DND-41 (cell line): ENCODE measurements at regions not wholly inside any gene's neighbourhood (a gene's known extent, or its start where the extent isn't known, plus 50 kb on each side); places are given as distances from the start of the nearest gene placed in this dataset.

ENCODE experiments used
- ATAC-seq: fragments of 200-7000 bp; cut with Tn5 transposase; 3 replicates; pipeline ENCODE4 v1.9.1; 2021; ENCODE audit warnings: low read depth; ENCODE audit not compliant: insufficient read depth
- DNase-seq: peaks from one replicate; pipeline ENCODE4 v3.0.0-alpha.2; 2020
- H2AFZ ChIP-seq: 2 replicates; pipeline ENCODE4 v1.6.0; 2012; ENCODE audit warnings: low read depth, low read length
- H3K27ac ChIP-seq: 2 replicates; pipeline ENCODE4 v1.5.1; 2012; ENCODE audit warnings: low read length, inconsistent platforms
- H3K27me3 ChIP-seq: fragments of 200-600 bp; sonication (generic); 2 replicates; pipeline ENCODE4 v1.6.0; 2012; ENCODE audit warnings: low read length, mild to moderate bottlenecking, inconsistent platforms; ENCODE audit not compliant: insufficient read depth, poor library complexity
- H3K36me3 ChIP-seq: 2 replicates; pipeline ENCODE4 v1.5.1; 2012; ENCODE audit warnings: low read length, inconsistent platforms; ENCODE audit not compliant: insufficient read depth
- H3K4me1 ChIP-seq: 2 replicates; pipeline ENCODE4 v1.5.1; 2012; ENCODE audit warnings: mild to moderate bottlenecking, low read length; ENCODE audit not compliant: insufficient read depth
- H3K4me2 ChIP-seq: 2 replicates; pipeline ENCODE4 v1.6.0; 2012; ENCODE audit warnings: mild to moderate bottlenecking, moderate library complexity, low read length, inconsistent platforms; ENCODE audit not compliant: insufficient read depth
- H3K4me3 ChIP-seq, 2 experiments: fragments of 200-600 bp in 1 of 2; shearing (Covaris generic) in 1 of 2; 2 replicates each; pipeline ENCODE4 v1.5.1; 2012 to 2016; ENCODE audit warnings: inconsistent platforms in 2 of 2, low read length in 2 of 2, mild to moderate bottlenecking in 2 of 2, low read depth in 1 of 2, moderate library complexity in 1 of 2
- H3K79me2 ChIP-seq: 2 replicates; pipeline ENCODE4 v1.6.0; 2012; ENCODE audit warnings: low read length, inconsistent platforms; ENCODE audit not compliant: insufficient read depth
- H3K9ac ChIP-seq: 2 replicates; pipeline ENCODE4 v1.6.0; 2012; ENCODE audit warnings: low read depth, mild to moderate bottlenecking, inconsistent platforms, low read length, moderate library complexity
- H3K9me3 ChIP-seq: 2 replicates; pipeline ENCODE4 v1.5.1; 2012; ENCODE audit warnings: low read length, moderate library complexity, mild to moderate bottlenecking, inconsistent platforms; ENCODE audit not compliant: insufficient read depth, severe bottlenecking
- H4K20me1 ChIP-seq: 2 replicates; pipeline ENCODE4 v1.6.0; 2012; ENCODE audit warnings: low read length; ENCODE audit not compliant: insufficient read depth
- EZH2 ChIP-seq: IDR thresholded peaks from 3 replicates; pipeline ENCODE4 v1.6.1; 2012; ENCODE audit warnings: borderline replicate concordance, low read depth, mild to moderate bottlenecking, moderate library complexity, low read length, inconsistent platforms; ENCODE audit not compliant: severe bottlenecking
- TF ChIP-seq, protein P1 (sequence below): IDR thresholded peaks from 2 replicates; pipeline ENCODE4 v1.5.1; 2012; ENCODE audit warnings: borderline replicate concordance, low read length, moderate library complexity, mild to moderate bottlenecking; ENCODE audit not compliant: poor library complexity, severe bottlenecking; ENCODE audit errors: extremely low read depth

DNA sequence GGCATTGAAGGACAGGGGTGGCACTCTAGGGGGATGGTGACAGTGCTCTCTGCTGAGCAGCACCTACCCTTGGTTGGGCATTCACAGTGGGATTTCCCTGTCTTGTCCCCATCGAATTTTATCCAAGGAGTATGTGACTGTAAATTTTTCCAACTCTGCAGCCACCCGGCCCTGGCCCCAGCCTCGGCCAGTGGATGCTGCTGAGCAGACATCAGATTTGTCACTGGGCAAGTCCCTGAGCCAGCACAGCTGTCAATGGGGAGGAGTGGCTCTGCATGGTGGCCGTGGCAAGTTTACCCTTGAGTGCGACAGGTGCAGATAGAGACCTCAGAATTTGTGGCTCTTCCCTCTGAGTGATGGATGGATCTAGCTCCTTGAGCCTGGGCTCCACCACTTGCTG, 240.2 kb upstream of the CSF3R start:
- H3K4me3 ChIP-seq, result no peak overlapping the region
- H3K27me3 ChIP-seq, result peaks cover 10% of the 10 kb centered on the region
- no peak overlapping the region for H3K9ac ChIP-seq
- H2AFZ ChIP-seq, result no peak overlapping the region
- DNase-seq (no peak), ATAC-seq (no peak)
- H3K9me3 ChIP-seq, result no peaks in the 10 kb centered on the region
- H3K36me3 ChIP-seq, result no peaks in the 10 kb centered on the region
- H3K4me1 ChIP-seq, result no peaks in the 10 kb centered on the region
- no peaks in the 10 kb centered on the region for H4K20me1 ChIP-seq
- H3K27ac ChIP-seq, result no peak overlapping the region
- H3K79me2 ChIP-seq, result no peaks in the 10 kb centered on the region
- TF ChIP-seq, protein P1, sequence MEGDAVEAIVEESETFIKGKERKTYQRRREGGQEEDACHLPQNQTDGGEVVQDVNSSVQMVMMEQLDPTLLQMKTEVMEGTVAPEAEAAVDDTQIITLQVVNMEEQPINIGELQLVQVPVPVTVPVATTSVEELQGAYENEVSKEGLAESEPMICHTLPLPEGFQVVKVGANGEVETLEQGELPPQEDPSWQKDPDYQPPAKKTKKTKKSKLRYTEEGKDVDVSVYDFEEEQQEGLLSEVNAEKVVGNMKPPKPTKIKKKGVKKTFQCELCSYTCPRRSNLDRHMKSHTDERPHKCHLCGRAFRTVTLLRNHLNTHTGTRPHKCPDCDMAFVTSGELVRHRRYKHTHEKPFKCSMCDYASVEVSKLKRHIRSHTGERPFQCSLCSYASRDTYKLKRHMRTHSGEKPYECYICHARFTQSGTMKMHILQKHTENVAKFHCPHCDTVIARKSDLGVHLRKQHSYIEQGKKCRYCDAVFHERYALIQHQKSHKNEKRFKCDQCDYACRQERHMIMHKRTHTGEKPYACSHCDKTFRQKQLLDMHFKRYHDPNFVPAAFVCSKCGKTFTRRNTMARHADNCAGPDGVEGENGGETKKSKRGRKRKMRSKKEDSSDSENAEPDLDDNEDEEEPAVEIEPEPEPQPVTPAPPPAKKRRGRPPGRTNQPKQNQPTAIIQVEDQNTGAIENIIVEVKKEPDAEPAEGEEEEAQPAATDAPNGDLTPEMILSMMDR, result no peak
- TF ChIP-seq EZH2, result no peak
- no peak overlapping the region for H3K4me2 ChIP-seq

DNA sequence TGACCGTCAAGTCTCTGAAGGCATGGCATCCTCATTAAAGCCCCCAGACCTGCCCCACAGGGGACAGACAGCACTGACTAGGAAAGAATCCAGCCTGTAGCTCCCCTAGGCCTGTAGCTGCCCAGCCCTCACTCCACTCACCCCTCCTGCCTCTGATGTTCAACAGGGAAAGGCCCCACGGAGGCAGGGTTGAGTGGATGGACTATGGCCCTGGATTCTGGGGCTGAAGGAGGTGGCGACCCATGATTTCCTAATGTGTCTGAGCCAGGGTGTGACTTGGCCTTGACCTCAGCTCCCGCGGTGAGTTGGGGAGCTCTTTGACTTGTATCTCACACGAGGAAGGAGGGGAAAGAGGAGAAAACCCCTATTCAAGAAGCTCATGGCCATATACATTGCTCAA, 238.5 kb upstream of the CSF3R start:
- no peaks in the 10 kb centered on the region for H3K4me1 ChIP-seq
- DNase-seq, result no peak
- H3K79me2 ChIP-seq, result no peaks in the 10 kb centered on the region
- no peaks in the 10 kb centered on the region for H3K9me3 ChIP-seq
- peaks cover 9% of the 10 kb centered on the region for H3K27me3 ChIP-seq
- no peaks in the 10 kb centered on the region for H3K36me3 ChIP-seq
- no peak for TF ChIP-seq EZH2
- TF ChIP-seq, protein P1, result no peak
- H2AFZ ChIP-seq, result no peak overlapping the region
- ATAC-seq, result no peak
- H3K9ac ChIP-seq, result no peak overlapping the region
- no peak overlapping the region for H3K27ac ChIP-seq
- H3K4me3 ChIP-seq, result no peak overlapping the region
- H3K4me2 ChIP-seq, result no peak overlapping the region
- H4K20me1 ChIP-seq, result no peaks in the 10 kb centered on the region

DNA sequence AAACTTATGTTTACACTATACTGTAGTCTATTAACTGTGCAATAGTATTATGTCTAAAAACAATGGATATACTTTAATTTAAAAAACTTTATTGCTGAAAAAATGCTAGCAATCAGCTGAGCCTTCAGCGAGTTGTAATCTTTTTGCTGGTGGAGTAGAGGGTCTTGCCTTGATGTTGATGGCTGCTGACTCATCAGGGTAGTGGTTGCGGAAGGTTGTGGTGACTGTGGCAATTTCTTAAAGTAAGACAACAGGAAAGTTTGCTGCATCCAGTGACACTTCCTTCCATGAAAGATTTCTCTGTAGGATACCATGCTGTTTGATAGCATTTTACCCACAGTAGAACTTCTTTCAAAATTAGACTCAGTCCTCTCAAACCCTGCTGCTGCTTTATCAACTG, 234.7 kb upstream of the CSF3R start:
- no peak overlapping the region for H2AFZ ChIP-seq
- H3K9me3 ChIP-seq, result no peaks in the 10 kb centered on the region
- TF ChIP-seq, protein P1, result no peak
- TF ChIP-seq EZH2, result no peak
- no peak overlapping the region for H3K4me2 ChIP-seq
- H3K36me3 ChIP-seq, result no peaks in the 10 kb centered on the region
- ATAC-seq, result no peak
- no peak overlapping the region for H3K4me3 ChIP-seq
- no peak for DNase-seq
- H3K4me1 ChIP-seq, result no peaks in the 10 kb centered on the region
- peaks cover 13% of the 10 kb centered on the region for H3K27me3 ChIP-seq
- no peaks in the 10 kb centered on the region for H3K79me2 ChIP-seq
- no peak overlapping the region for H3K27ac ChIP-seq
- no peaks in the 10 kb centered on the region for H4K20me1 ChIP-seq
- no peak overlapping the region for H3K9ac ChIP-seq

DNA sequence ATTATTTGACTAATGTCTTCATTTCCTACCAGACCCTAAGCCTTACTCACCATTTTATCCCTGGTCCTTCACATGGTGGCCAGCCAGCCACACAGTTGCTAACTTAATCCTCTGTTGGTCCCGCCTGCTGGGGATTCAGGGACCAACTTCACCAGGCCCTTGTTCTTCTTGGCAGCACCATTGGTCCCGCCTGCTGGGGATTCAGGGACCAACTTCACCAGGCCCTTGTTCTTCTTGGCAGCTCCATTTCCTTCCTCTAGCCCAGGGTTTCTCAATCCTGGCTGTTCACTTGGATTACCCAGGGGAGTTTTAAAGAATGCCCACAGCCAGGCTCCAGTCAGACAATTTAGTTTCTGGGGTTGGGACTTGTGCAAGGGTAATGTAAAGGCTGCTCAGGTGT, 233.1 kb upstream of the CSF3R start:
- DNase-seq, result no peak
- Histone ChIP-seq H3K9ac (no peak overlapping the region), H2AFZ (no peak overlapping the region), H3K79me2 (no peaks in the 10 kb centered on the region), H3K9me3 (no peaks in the 10 kb centered on the region), H3K27ac (no peak overlapping the region), H3K27me3 (peaks cover 16% of the 10 kb centered on the region), H3K36me3 (no peaks in the 10 kb centered on the region), H3K4me3 (no peak overlapping the region), H4K20me1 (no peaks in the 10 kb centered on the region), H3K4me2 (no peak overlapping the region), H3K4me1 (no peaks in the 10 kb centered on the region)
- no peak for ATAC-seq
- TF ChIP-seq, protein P1, result no peak
- no peak for TF ChIP-seq EZH2
